Activated CD4-positive, alpha-beta T cell treated with anti-CD3 and anti-CD28 coated beads for 4 hours (primary cell): ENCODE measurements at regions not wholly inside any gene's neighbourhood (a gene's known extent, or its start where the extent isn't known, plus 50 kb on each side); places are given as distances from the start of the nearest gene placed in this dataset.

Experiments used
- DNase-seq, 2 donors: peaks; one replicate each; pipeline ENCODE4 v3.0.0-alpha.2; 2020

- DNase-seq, result no peak
Measured at GRCh38 chr7:13047061-13047460, 359.6 kb downstream of the ARL4A start.

GRCh38 chr7:13049946-13050345, 362.5 kb downstream of the ARL4A start:
- DNase-seq, result no peak

- DNase-seq, result no peak
Measured at GRCh38 chr7:13050703-13051102, 363.3 kb downstream of the ARL4A start.

GRCh38 chr7:13055732-13056368, 368.4 kb downstream of the ARL4A start:
- DNase-seq, result no peak

- no peak for DNase-seq
Measured at GRCh38 chr7:13057462-13058200, 370.2 kb downstream of the ARL4A start.

GRCh38 chr7:13060173-13060572, 372.7 kb downstream of the ARL4A start:
- DNase-seq, result no peak

GRCh38 chr7:13061115-13061514, 373.7 kb downstream of the ARL4A start:
- DNase-seq, result no peak

- DNase-seq, result no peak
Measured at GRCh38 chr7:13062631-13063030, 375.2 kb downstream of the ARL4A start.

- no peak for DNase-seq
Measured at GRCh38 chr7:13067036-13067435, 379.6 kb downstream of the ARL4A start.

- no peak for DNase-seq
Measured at GRCh38 chr7:13068032-13068431, 380.6 kb downstream of the ARL4A start.

- no peak for DNase-seq
Measured at GRCh38 chr7:13069841-13070240, 382.4 kb downstream of the ARL4A start.

GRCh38 chr7:13072014-13072413, 384.6 kb downstream of the ARL4A start:
- DNase-seq, result no peak

GRCh38 chr7:13077466-13077865, 390.0 kb downstream of the ARL4A start:
- no peak for DNase-seq

- DNase-seq, result no peak
Measured at GRCh38 chr7:13078105-13078504, 390.7 kb downstream of the ARL4A start.

- no peak for DNase-seq
Measured at GRCh38 chr7:13090959-13091358, 403.5 kb downstream of the ARL4A start.

- no peak for DNase-seq
Measured at GRCh38 chr7:13091974-13092707, 404.7 kb downstream of the ARL4A start.

GRCh38 chr7:13092708-13093005, 405.2 kb downstream of the ARL4A start:
- no peak for DNase-seq

GRCh38 chr7:13093160-13093559, 405.7 kb downstream of the ARL4A start:
- DNase-seq, result no peak

GRCh38 chr7:13097499-13097898, 410.1 kb downstream of the ARL4A start:
- DNase-seq, result no peak

- DNase-seq, result no peak
Measured at GRCh38 chr7:13098161-13098560, 410.7 kb downstream of the ARL4A start.

GRCh38 chr7:13099154-13099795, 411.8 kb downstream of the ARL4A start:
- no peak for DNase-seq

- DNase-seq, result no peak
Measured at GRCh38 chr7:13104128-13104527, 416.7 kb downstream of the ARL4A start.

- DNase-seq, result no peak
Measured at GRCh38 chr7:13105209-13105608, 417.8 kb downstream of the ARL4A start.

- DNase-seq, result no peak
Measured at GRCh38 chr7:13106513-13106912, 419.1 kb downstream of the ARL4A start.
